BE2C (cell line): ENCODE measurements at regions not wholly inside any gene's neighbourhood (a gene's known extent, or its start where the extent isn't known, plus 50 kb on each side); places are given as distances from the start of the nearest gene placed in this dataset.

Experiments
- DNase-seq: peaks from one replicate; pipeline ENCODE4 v3.0.0-alpha.2; 2020
- H3K27me3 ChIP-seq: fragments of 250-450 bp; sonication (Bioruptor Pico); 2 replicates; pipeline ENCODE4 v1.5.1; 2020; ENCODE audit warnings: mild to moderate bottlenecking
- H3K36me3 ChIP-seq: fragments of 250-450 bp; sonication (Bioruptor Pico); 2 replicates; pipeline ENCODE4 v1.5.1; 2020; ENCODE audit warnings: mild to moderate bottlenecking
- H3K4me1 ChIP-seq: fragments of 250-450 bp; sonication (Bioruptor Pico); 2 replicates; pipeline ENCODE4 v1.5.1; 2020
- H3K4me3 ChIP-seq: 2 replicates; pipeline ENCODE4 v1.5.1; 2011; ENCODE audit warnings: low read depth, low read length
- H3K9me3 ChIP-seq: fragments of 250-450 bp; sonication (Bioruptor Pico); 2 replicates; pipeline ENCODE4 v1.5.1; 2020
- CTCF ChIP-seq: IDR thresholded peaks from 2 replicates; pipeline ENCODE4 v1.5.1; 2012; ENCODE audit warnings: mild to moderate bottlenecking, low read depth, low read length

GRCh38 chr9:105883847-105884246 lies 189.5 kb downstream of the TMEM38B start:
- no peak for TF ChIP-seq CTCF
- Histone ChIP-seq H3K4me3 (no peak overlapping the region), H3K27me3 (no peaks in the 10 kb centered on the region; the same call in 1 of the 2 replicates), H3K36me3 (no peaks in the 10 kb centered on the region), H3K4me1 (no peaks in the 10 kb centered on the region), H3K9me3 (no peaks in the 10 kb centered on the region)
- no peak for DNase-seq

GRCh38 chr9:105884416-105884815 lies 190.1 kb downstream of the TMEM38B start:
- no peaks in the 10 kb centered on the region for H3K4me1 ChIP-seq
- no peaks in the 10 kb centered on the region; the same call in 1 of the 2 replicates for H3K27me3 ChIP-seq
- TF ChIP-seq CTCF, result no peak
- H3K9me3 ChIP-seq, result no peaks in the 10 kb centered on the region
- no peaks in the 10 kb centered on the region for H3K36me3 ChIP-seq
- DNase-seq, result no peak
- no peak overlapping the region for H3K4me3 ChIP-seq

GRCh38 chr9:105886136-105886535 lies 191.8 kb downstream of the TMEM38B start:
- no peak for TF ChIP-seq CTCF
- DNase-seq, result no peak

GRCh38 chr9:105887679-105888078 lies 193.3 kb downstream of the TMEM38B start:
- Histone ChIP-seq H3K9me3 (no peaks in the 10 kb centered on the region), H3K36me3 (no peaks in the 10 kb centered on the region), H3K4me3 (no peak overlapping the region), H3K27me3 (no peaks in the 10 kb centered on the region; the same call in 1 of the 2 replicates), H3K4me1 (no peaks in the 10 kb centered on the region)
- no peak for TF ChIP-seq CTCF
- DNase-seq, result no peak

More at GRCh38 chr9:105886136-105886535, 191.8 kb downstream of the TMEM38B start:
- H3K4me3 ChIP-seq, result no peak overlapping the region
- no peaks in the 10 kb centered on the region; the same call in 1 of the 2 replicates for H3K27me3 ChIP-seq
- no peaks in the 10 kb centered on the region for H3K9me3 ChIP-seq
- no peaks in the 10 kb centered on the region for H3K36me3 ChIP-seq
- H3K4me1 ChIP-seq, result no peaks in the 10 kb centered on the region

GRCh38 chr9:105890046-105890822 lies 195.9 kb downstream of the TMEM38B start:
- Histone ChIP-seq H3K9me3 (no peaks in the 10 kb centered on the region), H3K36me3 (no peaks in the 10 kb centered on the region), H3K27me3 (no peaks in the 10 kb centered on the region; the same call in 1 of the 2 replicates), H3K4me1 (no peaks in the 10 kb centered on the region), H3K4me3 (no peak overlapping the region)
- DNase-seq, result no peak
- TF ChIP-seq CTCF, result no peak

GRCh38 chr9:105900123-105900522 lies 205.8 kb downstream of the TMEM38B start:
- TF ChIP-seq CTCF, result no peak
- Histone ChIP-seq H3K4me1 (no peaks in the 10 kb centered on the region), H3K27me3 (no peaks in the 10 kb centered on the region), H3K36me3 (no peaks in the 10 kb centered on the region), H3K9me3 (no peaks in the 10 kb centered on the region), H3K4me3 (no peak overlapping the region)
- no peak for DNase-seq
